ENCODE measurements at regions not wholly inside any gene's neighbourhood (a gene's known extent, or its start where the extent isn't known, plus 50 kb on each side); places are given as distances from the start of the nearest gene placed in this dataset.

DNA sequence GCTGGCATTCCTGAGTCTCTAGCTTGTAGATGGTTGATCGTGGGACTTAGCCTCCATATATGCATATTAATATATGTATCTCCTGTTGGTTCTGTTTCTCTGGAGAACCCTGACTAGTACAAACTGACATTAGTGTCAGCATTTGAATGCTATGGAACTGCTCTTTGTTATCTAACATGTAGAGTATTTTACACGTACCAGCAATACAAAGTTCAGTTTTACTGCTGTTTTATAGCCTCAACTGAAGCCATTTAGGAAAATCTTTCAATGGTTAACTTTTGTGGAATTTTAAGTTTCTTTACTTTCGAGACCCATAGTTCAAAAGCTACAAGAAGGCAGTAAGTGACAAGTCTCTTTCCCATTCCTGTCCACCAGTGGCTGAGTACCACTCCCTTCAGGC is 418.4 kb downstream of the NUP35 start:
- TF ChIP-seq CTCF (IDR thresholded peaks at IDR 0.05), result no peak
- TF ChIP-seq RFX5 (IDR thresholded peaks at IDR 0.05; ENCODE audit: low read length), result no peak
- no peak for TF ChIP-seq JUND (IDR thresholded peaks at IDR 0.05)
- no peak for TF ChIP-seq USF2 (IDR thresholded peaks at IDR 0.05; ENCODE audit: borderline replicate concordance, low read depth, low read length)
- TF ChIP-seq ELF1 (IDR thresholded peaks at IDR 0.05), result no peak
- no peak for TF ChIP-seq TCF12 (IDR thresholded peaks at IDR 0.05)
- no peak for TF ChIP-seq RAD21 (IDR thresholded peaks at IDR 0.05; ENCODE audit: low read length)
- TF ChIP-seq EP300 (IDR thresholded peaks at IDR 0.05; ENCODE audit: borderline replicate concordance in 1 of 2, low read depth in 1 of 2, low read length in 1 of 2), result no peak
- TF ChIP-seq, protein P1, sequence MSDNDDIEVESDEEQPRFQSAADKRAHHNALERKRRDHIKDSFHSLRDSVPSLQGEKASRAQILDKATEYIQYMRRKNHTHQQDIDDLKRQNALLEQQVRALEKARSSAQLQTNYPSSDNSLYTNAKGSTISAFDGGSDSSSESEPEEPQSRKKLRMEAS (IDR thresholded peaks at IDR 0.05; ENCODE audit: low read depth), result no peak
- no peak for TF ChIP-seq POLR2AphosphoS5 (IDR thresholded peaks at IDR 0.05; ENCODE audit: low read depth, low read length)
- TF ChIP-seq EZH2phosphoT487 (IDR thresholded peaks at IDR 0.05; ENCODE audit: borderline replicate concordance, low read depth), result no peak

Measured in SK-N-SH (cell line).